Progenitor cell of endocrine pancreas (in vitro differentiated cells): ENCODE measurements at regions not wholly inside any gene's neighbourhood (a gene's known extent, or its start where the extent isn't known, plus 50 kb on each side); places are given as distances from the start of the nearest gene placed in this dataset.

Experiments
- DNase-seq: peaks from one replicate; pipeline ENCODE4 v3.0.0; 2021; ENCODE audit warnings: low spot score; ENCODE audit not compliant: unreplicated experiment
- H3K27ac Mint-ChIP-seq: 2 replicates; pipeline ENCODE4 v1.8.0; 2021; ENCODE audit warnings: mild to moderate bottlenecking, moderate library complexity, mixed read lengths
- H3K27me3 Mint-ChIP-seq: 2 replicates; pipeline ENCODE4 v1.8.0; 2021; ENCODE audit warnings: mixed read lengths
- H3K36me3 Mint-ChIP-seq: 2 replicates; pipeline ENCODE4 v1.8.0; 2022; ENCODE audit warnings: mixed read lengths; ENCODE audit not compliant: insufficient read depth
- H3K4me1 Mint-ChIP-seq: 2 replicates; pipeline ENCODE4 v1.8.0; 2021; ENCODE audit warnings: low read depth, mixed read lengths
- H3K4me3 Mint-ChIP-seq: 2 replicates; pipeline ENCODE4 v1.8.0; 2021; ENCODE audit warnings: low read depth, mild to moderate bottlenecking, moderate library complexity, mixed read lengths
- H3K9me3 Mint-ChIP-seq: 2 replicates; pipeline ENCODE4 v1.8.0; 2021; ENCODE audit warnings: low read depth, mixed read lengths
- CTCF ChIP-seq: fragments of 200-600 bp; sonication (generic); IDR thresholded peaks from one replicate; pipeline ENCODE4 v1.5.0; 2021; ENCODE audit warnings: antibody characterized with exemption, mild to moderate bottlenecking; ENCODE audit not compliant: unreplicated experiment

DNA sequence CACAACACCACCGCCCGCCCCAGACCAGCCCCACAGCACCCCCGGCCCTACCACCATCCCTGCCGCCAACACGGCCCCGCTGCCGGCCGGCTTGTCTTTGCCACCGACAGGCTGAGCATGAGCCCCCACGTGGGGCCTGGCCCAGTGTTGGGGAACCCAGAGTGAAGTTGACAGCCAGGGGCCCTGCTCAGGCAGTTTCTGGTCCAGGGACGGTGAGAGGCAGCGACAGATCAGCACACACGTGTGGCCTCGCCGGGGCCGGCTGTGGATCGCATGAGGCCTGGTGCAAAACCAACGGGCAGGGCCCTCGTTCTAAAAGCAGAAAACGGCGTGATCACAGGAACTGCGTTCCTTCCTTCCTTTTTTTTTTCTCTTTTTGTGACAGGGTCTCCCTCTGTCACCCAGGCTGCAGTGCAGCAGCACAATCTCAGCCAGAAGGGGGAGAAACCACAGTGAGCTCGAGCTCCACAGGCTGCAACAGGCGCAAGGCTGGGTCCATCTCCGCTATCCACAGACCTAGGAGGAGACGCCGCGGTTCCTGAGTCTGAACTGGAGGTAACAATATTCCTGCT lies 50.5 kb upstream of the FBRSL1 start:
- H3K36me3 Mint-ChIP-seq, result peaks cover 7% of the 10 kb centered on the region
- H3K4me3 Mint-ChIP-seq, result no peak overlapping the region
- H3K4me1 Mint-ChIP-seq, result peaks cover 7% of the 10 kb centered on the region
- peaks cover 3% of the 10 kb centered on the region for H3K9me3 Mint-ChIP-seq
- DNase-seq, result no peak
- no peak overlapping the region for H3K27ac Mint-ChIP-seq
- no peak for TF ChIP-seq CTCF
- H3K27me3 Mint-ChIP-seq, result peaks cover 18% of the 10 kb centered on the region

DNA sequence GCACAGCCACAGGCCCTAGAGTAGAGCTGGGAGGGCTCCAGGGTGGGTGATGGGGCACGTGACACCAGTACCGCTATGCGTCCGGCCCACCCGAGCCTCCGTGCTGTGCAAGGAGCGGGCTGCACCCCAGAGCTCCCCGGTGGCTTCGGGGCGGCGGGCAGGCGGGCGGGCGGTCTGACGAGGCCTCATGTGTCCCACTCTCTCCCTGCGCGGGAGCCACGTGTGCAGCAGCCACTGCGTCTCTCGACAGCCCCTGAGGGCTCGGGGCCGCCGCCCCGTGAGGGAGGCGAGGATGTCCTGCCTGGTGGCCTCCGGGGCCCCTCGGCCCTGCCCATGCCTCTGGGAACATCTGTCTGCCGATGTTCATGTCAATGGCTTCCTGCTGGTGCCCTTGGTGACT lies 51.2 kb upstream of the FBRSL1 start:
- Mint-ChIP-seq H3K36me3 (peaks cover 7% of the 10 kb centered on the region), H3K27me3 (peaks cover 17% of the 10 kb centered on the region), H3K27ac (no peak overlapping the region), H3K9me3 (peaks cover 3% of the 10 kb centered on the region), H3K4me3 (no peak overlapping the region), H3K4me1 (peaks cover 7% of the 10 kb centered on the region)
- TF ChIP-seq CTCF, result no peak
- DNase-seq, result no peak

DNA sequence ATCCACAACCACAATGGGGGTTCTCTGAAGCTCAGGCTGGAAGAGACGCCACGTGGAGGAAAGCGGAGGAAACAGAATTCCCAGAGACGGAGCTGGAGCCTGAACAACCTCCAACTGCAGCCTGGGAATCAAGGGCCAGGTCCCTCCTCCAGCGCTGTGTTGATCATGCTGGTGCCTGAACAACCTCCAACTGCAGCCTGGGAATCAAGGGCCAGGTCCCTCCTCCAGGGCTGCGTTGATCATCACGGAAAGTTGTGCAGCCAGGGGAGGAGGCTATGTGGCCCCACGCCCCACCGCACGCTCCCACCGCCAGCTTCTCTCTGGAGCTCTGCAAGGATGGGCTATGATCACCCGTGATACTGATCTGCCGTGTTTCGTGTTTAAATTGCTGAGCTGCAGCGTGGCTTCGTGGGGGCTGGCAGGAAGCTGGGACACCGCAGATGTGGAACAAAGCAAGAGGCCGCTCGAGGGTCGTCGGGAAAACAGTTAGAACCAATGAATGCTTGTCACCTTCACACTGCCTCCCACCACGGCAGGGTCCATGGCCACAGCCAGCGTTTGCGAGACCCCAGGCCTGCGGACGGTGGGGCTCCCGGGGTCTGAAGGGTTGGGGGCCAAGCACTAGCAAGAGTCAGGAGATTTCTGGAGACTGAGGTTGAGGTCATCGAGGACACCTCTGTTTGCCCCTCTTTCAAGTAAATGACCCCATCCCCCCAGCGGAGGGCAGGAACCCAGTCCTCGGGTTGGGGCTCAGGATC lies 51.8 kb upstream of the FBRSL1 start:
- TF ChIP-seq CTCF, result no peak
- Mint-ChIP-seq H3K4me1 (peaks cover 7% of the 10 kb centered on the region), H3K27me3 (peaks cover 15% of the 10 kb centered on the region), H3K36me3 (peaks cover 5% of the 10 kb centered on the region), H3K27ac (no peak overlapping the region), H3K9me3 (peaks cover under 1% of the 10 kb centered on the region), H3K4me3 (no peak overlapping the region)
- DNase-seq, result no peak

DNA sequence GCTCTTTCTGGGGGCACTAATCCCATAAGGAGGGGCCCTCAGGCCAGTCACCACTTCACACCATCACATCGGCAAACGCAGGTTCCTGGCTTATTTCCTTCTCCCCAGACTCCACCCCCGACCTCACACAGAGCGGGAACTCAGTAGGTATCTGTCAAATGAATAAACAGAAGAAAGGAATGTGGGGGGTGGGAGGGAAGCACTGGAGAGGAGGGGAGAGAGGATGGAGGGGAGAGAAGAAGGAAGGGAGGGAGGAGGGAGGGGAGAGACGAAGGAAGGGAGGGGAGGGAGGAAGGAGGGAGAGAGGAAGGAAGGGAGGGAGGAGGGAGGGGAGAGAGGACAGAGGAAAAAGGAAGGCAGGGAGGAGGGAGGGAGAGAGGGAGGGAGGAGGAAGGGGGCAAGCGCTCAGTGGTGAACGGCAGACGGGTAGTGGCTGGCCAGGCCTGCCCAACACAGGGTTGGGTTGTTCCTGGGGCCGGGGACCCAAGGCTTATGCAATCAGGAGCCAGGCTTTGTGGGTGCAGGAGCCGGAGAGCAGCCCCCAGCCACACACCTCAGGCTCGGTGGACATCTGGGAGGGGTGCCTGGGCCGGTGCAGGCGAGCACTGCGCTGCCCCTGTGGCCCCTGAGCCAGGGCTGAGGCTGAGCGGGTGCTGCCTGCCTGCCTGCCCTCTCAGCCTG lies 52.6 kb upstream of the FBRSL1 start:
- no peak overlapping the region for H3K4me3 Mint-ChIP-seq

More for the DNA sequence above, 52.6 kb upstream of the FBRSL1 start:
- no peak for DNase-seq
- Mint-ChIP-seq H3K4me1 (peaks cover 7% of the 10 kb centered on the region), H3K9me3 (no peaks in the 10 kb centered on the region), H3K27ac (no peak overlapping the region), H3K27me3 (peaks cover 17% of the 10 kb centered on the region), H3K36me3 (peaks cover 4% of the 10 kb centered on the region)
- no peak for TF ChIP-seq CTCF
